ENCODE measurements at regions not wholly inside any gene's neighbourhood (a gene's known extent, or its start where the extent isn't known, plus 50 kb on each side); places are given as distances from the start of the nearest gene placed in this dataset.

- no peak overlapping the region for H3K4me2 ChIP-seq (ENCODE audit: control insufficient read depth, insufficient read depth)
- no peaks in the 10 kb centered on the region for H4K20me1 ChIP-seq (ENCODE audit: control insufficient read depth, insufficient read depth)
- H2AFZ ChIP-seq (ENCODE audit: control insufficient read depth, low read depth, low read length), result no peak overlapping the region
- H3K36me3 ChIP-seq (ENCODE audit: control insufficient read depth in 2 of 2, insufficient read depth in 2 of 2, low read length in 1 of 2), result no peaks in the 10 kb centered on the region
- DNase-seq (ENCODE audit: low read depth, low spot score) (no peak), FAIRE-seq (no peak), ATAC-seq (no peak)
- intact Hi-C loops (cut with micrococcal nuclease; ENCODE audit: unreplicated experiment) (no loop called here), in situ Hi-C loops (cut with MboI) (no loop called here)
- no peak overlapping the region for H3K9ac ChIP-seq (ENCODE audit: control insufficient read depth, insufficient read depth, low read length)
- ChIA-PET RAD21 (ENCODE audit: unreplicated experiment) (no interaction called here), CTCF (no interaction called here), SMC1A (ENCODE audit: uncharacterized antibody, unreplicated experiment) (no interaction called here), POLR2A (no interaction called here)
- H3K27ac ChIP-seq (ENCODE audit: control insufficient read depth, insufficient read depth), result no peak overlapping the region
- H3K27me3 ChIP-seq (replicated peaks in 1 of 2; ENCODE audit: control insufficient read depth in 2 of 2, insufficient read depth in 2 of 2, low read length in 1 of 2), result no peaks in the 10 kb centered on the region; a peak in 1 of 4 replicates
- H3K9me3 ChIP-seq (replicated peaks; ENCODE audit: control insufficient read depth, insufficient read depth, low read length), result no peaks in the 10 kb centered on the region
- no peaks in the 10 kb centered on the region for H3K79me2 ChIP-seq (ENCODE audit: control insufficient read depth, insufficient read depth, low read length)
- no peaks in the 10 kb centered on the region for H3K4me1 ChIP-seq (ENCODE audit: control insufficient read depth, insufficient read depth, low read length)
- WGBS (ENCODE audit: insufficient coverage, insufficient replicate concordance, low lambda C conversion rate, missing lambda C conversion rate), result 12% methylated on average over 8 of the region's 8 CpGs
- TF ChIP-seq JUND (IDR thresholded peaks at IDR 0.05; ENCODE audit: low read depth, low read length) (no peak), ZNF24 (IDR thresholded peaks at IDR 0.05) (no peak), IKZF1 (conservative IDR thresholded peaks at IDR 0.05) (no peak), TAF1 (IDR thresholded peaks at IDR 0.05; ENCODE audit: borderline replicate concordance, low read depth, low read length) (no peak), E2F8 (IDR thresholded peaks at IDR 0.05; ENCODE audit: low read depth, partially characterized antibody) (no peak), SMAD5 (IDR thresholded peaks at IDR 0.05; ENCODE audit: low read depth) (no peak), PKNOX1 (IDR thresholded peaks at IDR 0.05) (no peak), CHD2 (IDR thresholded peaks at IDR 0.05; ENCODE audit: borderline replicate concordance, low read depth, low read length) (no peak)
- no TSS peak for BruUV-seq (replicated peaks)
- no peak overlapping the region for H3K4me3 ChIP-seq
Measured at GRCh38 chr6:1145768-1146218, 166.1 kb upstream of the FOXQ1 start.

Data from GM12878 (cell line).